HG03575 (cell line): ENCODE measurements at regions not wholly inside any gene's neighbourhood (a gene's known extent, or its start where the extent isn't known, plus 50 kb on each side); places are given as distances from the start of the nearest gene placed in this dataset.

Experiments
- ATAC-seq: cut with Tn5 transposase; IDR thresholded peaks from one replicate; pipeline ENCODE4 v1.9.1; 2021; ENCODE audit not compliant: unreplicated experiment, insufficient number of reproducible peaks, low FRiP score; ENCODE audit errors: extremely low read depth

DNA sequence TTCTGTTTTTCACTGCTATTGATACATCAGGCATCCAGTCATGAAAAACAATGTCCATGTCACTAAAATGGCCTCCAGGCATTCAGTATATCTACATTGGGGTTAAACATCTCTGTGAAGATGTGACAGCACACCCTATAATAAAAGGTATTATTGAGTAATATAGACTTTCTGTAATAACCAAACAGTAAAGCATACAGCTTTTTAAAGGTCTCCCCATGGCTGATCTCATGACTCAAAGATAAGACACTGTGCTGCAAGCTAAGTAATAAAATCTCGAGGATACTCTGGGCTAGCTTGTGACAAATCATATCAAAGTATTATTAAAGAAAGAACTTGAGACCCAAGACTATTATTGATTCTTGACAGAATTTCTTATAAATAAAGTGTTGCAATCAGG is 613.1 kb upstream of the PKN2 start:
- ATAC-seq, result no peak

DNA sequence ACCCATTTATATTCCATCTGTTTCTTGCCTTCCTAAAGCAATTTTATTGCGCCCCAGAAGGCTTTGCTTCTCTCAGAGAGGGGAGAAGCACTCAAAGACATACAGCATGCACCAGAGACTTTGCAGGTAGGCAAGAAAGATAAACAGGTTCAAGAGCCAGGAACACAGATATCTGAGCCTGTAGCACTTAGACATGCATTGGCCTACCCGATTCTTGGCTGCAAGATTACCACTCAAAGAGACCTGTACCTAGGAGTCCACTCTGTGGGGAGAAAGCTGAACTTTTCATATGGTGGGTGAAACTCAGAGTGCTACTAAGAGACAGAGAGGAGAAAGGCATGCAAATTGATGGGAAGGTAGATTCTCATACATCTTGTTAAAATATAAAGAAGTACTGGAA is 609.4 kb upstream of the PKN2 start:
- no peak for ATAC-seq

DNA sequence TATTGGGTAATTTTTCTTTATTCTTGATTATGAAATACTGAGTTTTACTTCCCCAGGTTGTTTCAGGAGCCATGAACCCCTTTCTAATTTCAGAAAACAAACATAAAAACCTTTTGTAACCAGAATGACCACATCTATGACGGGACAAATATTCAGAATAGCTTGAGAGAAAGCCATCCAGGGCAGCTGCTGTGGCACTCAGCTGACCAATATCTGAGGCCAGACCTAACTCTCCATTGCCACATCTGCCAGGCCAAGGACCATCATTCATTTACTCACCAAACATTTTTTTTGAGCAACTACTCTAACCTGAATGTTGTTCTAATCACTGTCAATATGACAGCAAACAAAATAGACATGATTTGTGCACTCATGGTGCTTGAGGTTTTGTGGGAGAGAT is 608.3 kb upstream of the PKN2 start:
- ATAC-seq, result no peak

DNA sequence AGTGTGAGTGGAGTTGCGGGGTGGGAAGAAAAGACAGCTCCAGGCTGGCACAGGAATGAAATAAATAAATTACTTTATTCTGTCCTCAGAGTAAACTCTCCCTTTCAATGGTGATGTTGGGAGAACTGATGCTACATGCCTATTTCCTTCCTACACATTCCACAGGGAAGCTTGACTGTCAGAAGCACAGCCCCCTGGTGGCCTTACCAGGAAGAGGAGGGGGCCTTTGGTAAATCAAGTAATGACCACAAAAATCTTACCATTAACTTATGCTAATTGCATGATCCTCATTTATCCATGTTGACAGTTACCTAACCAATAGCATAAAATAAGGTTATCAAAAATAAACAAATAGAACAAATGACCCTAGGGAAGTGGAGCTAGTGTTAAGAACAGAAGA is 605.0 kb upstream of the PKN2 start:
- ATAC-seq, result no peak

DNA sequence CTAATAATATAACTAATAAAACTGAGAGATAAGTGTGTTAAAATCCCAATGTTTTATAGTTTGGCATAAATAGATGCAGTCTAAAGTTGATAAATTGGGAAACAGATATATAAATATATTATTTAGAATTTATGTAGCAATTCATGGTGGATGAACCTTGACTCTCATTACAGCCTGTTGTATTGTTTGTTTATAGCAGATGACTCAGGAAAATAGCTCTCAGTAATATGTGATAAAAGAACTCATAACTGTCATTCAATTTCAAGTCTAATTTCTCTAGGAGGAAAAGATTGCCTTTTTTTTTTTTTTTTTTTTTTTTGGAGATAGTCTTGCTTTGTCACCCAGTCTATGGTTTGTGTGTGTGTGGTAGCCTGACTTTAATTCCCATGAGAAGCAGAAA is 603.2 kb upstream of the PKN2 start:
- no peak for ATAC-seq

DNA sequence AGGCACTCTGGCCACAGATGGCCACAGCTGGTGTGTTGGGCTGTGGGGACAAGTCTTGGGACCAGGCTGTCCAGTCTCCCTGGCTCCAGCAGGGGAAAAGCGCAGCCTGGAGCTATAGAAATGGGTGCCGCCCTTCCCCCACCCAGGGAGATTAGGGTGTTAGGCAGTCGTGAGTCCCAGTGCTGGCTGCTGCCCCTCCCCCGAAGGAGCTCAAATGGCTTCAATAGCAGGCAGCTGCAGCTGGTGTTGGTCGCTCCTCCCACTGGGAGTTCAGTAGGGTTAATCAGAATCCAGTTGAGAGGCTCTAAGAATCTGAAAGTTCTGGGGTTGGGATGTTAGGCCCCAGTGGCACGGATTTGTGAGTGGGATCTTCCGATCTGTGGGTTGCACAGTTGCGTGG is 595.6 kb upstream of the PKN2 start:
- ATAC-seq, result no peak

DNA sequence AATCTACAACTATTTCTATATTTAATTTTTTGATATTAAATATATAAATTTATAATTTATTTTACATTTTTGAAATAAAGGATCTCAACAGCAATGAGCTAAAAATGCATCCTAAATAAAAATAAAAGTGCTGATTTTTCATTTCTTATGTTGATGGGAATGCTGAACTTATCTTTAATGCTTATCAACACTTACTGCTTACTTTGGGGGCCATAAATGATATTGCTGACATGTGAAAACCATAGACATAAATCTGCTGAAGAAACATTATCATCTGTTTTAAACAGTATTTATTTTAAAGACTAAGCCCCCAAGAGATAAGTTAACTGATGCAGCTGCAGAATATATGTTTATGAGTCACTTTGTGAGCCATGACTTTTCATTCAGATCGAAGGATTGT is 594.1 kb upstream of the PKN2 start:
- ATAC-seq, result no peak

DNA sequence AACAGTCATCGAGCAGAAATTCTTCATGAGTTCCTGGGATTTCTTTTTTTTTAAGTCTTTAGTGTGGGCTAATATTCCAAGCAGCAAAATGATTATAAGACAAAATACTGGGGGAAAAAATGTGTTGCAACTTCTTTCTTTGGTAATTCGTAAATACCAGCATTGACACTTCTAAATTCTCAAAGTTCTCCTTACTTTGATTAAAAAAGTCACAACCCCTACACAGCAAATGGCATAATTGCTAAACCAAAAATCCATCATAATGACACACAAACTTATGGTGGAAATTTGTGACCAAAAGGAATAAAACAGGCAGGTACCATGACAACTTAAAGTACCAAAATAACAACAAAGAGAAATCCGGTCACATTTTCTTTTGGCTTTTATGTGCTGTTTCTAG is 585.2 kb upstream of the PKN2 start:
- no peak for ATAC-seq

DNA sequence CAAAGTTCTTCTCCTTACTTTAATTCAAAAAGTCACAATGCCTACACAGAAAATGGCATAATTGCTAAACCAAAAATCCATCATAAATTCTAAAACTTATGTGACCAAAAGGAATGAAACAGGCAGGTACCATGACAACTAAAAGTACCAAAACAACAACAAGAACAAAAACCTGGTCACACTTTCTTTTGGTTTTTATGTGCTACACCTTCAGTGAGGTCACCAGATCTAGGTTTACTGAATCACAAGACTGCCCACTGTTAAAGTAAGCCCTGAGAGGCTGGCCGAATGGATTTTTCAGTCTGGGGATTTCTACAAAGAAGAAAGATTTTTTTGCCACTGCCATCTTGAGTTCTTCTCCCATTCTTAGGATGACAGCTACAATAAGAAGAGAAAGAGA is 583.0 kb upstream of the PKN2 start:
- no peak for ATAC-seq

DNA sequence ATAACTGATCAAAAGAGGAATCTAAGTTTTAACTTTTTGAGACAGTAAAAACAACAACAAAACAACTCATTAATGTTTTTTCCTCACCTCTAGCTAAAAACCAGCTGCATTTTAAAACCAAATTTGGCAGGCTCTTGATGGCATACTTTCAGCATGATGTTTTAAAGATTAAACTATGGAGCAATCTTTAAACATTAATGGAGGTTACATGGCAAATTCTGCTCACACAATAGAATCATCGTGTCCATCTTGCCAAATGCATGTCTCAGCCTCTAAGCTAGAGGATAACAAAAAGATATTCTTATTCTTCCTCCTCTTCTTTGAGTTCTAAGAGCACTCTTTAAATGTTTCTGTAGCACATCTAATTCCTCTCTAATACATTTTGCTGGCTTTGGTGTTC is 579.8 kb upstream of the PKN2 start:
- no peak for ATAC-seq

DNA sequence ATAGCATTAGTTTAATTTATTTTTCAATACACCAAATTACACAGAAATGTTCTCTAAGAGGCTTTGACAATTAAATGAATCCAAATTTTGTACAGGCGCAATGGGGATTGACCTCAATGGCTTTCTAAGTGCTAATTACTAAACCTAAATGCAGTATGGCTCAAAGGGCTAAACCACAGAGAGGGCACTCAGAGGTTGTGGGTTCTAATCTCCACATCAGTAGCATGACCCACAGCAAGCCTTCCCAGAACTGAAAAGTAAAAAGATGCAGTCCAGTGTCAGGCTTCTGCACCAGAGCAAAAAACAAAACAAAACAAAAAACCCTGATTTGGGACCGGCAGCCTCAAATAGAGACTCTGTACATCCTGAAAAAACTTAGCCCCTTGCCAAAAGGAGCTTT is 579.2 kb upstream of the PKN2 start:
- no peak for ATAC-seq

DNA sequence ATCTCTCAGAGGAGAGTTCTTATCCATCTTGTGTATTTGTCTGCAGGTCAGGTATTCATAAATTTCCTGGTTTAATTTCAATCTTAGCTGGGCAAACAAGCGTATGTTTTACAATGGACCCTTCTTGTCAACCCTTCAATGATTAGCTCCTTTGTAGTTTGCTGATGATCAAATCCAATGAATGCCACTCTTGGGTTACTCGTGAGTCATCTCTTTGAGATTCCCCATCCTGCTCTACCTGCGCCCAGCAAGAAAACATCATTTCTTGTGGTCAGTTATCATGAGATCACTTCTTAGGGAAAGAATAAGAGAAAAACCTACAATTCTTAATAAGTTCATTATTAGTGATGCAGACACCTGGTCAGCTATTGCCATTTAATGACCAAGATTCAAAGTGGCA is 572.3 kb upstream of the PKN2 start:
- ATAC-seq, result no peak

DNA sequence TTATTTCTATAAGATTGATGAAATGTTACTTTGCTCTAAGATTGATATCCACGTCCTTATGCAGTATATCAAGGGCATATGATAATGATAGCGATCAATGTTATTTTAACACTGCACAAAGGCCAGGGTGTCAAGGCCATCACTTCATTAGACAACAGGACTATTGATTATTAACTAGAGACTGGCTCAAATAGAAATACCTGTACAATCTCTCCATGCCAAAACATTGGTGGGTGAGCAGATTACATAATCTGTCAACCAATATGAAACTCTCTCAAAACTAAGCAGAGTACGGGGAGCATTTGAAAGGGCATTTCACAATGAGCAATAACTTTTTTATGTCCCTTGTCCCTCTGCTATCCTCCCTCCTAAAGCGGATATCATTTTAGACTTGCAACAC is 566.5 kb upstream of the PKN2 start:
- no peak for ATAC-seq

DNA sequence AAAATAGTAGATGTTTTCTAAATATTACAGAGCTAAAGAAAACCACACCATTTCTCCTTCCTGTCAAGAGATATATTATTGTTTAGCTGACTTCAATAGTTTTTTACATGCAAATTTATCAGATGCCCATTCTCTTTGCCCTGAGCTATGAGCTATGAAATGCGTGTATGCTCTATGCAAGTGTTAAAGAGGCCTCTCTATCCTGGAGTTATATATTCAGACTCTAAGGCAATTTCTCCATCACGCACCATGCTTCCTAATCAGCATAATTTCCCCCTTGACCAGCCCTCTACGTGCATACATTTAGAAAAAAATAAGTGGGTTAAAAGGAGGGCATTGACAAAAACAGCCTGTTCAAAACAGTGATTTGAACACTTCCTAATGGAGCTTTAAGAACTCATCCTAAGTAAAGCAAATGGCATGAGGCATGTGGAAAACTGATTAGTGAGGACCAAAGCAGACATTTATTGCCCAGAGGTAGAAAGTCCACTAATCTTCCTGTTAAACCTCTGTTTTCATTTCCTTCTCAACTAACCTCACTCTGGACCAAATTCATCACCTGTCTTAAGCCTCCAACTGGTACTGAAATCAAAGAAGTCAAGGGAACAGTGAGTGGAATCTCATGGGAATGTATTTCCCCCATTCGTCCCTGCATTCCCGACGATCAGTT is 565.8 kb upstream of the PKN2 start:
- no peak for ATAC-seq

DNA sequence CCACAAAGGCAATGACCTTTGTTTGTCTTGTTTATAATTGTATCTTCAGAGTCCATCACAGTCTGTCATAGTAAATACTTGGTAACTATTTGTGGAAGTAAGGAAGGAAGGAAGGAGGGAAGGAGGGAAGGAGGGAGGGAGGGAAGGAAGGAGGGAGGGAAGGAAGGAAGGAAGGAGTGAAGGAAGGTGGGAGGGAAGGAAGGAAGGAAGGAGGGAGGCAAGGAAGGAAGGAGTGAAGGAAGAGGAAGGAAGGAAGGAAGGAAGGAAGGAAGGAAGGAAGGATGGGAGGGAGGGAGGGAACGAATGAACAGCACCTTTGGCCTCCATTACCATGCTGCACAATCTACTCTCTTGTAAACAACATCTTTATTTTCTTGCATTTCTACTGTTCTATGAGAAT is 559.5 kb upstream of the PKN2 start:
- ATAC-seq, result no peak

DNA sequence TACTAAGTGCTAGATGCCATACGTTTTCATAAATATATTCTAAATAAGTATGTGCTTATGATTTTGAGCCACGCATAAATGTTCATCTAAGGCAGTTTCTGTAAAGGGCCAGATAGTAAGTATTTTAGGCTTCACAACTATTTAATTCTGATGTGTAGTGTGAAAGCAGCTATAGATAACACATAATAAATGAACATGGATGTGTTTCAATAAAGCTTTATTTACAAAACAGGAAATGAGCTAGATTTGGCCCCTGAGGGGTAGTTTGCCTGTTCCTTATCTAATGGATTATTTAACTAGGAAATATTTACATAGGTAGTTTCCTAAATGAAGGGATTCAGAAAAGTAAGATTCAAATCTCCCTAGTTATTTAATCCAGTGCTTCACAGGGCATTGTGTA is 557.6 kb upstream of the PKN2 start:
- ATAC-seq, result no peak

DNA sequence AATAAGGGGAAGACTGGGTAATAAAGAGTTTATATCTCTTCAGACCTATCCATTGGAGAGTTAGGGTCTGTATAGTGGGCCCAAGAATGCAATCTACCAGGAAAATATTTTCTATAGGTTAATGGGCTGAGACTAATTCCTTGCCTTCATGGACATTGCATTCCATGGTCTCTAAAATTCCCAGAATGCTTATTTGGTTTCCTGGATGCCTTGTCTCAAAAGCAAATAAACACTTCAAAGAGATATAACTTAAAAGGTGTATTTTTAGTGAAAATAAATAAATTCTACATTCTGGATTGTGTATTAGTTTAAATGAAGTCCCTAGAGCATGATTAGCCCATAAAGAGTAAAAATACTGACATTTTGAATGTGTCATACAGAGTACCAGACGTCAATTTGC is 550.1 kb upstream of the PKN2 start:
- ATAC-seq, result no peak

DNA sequence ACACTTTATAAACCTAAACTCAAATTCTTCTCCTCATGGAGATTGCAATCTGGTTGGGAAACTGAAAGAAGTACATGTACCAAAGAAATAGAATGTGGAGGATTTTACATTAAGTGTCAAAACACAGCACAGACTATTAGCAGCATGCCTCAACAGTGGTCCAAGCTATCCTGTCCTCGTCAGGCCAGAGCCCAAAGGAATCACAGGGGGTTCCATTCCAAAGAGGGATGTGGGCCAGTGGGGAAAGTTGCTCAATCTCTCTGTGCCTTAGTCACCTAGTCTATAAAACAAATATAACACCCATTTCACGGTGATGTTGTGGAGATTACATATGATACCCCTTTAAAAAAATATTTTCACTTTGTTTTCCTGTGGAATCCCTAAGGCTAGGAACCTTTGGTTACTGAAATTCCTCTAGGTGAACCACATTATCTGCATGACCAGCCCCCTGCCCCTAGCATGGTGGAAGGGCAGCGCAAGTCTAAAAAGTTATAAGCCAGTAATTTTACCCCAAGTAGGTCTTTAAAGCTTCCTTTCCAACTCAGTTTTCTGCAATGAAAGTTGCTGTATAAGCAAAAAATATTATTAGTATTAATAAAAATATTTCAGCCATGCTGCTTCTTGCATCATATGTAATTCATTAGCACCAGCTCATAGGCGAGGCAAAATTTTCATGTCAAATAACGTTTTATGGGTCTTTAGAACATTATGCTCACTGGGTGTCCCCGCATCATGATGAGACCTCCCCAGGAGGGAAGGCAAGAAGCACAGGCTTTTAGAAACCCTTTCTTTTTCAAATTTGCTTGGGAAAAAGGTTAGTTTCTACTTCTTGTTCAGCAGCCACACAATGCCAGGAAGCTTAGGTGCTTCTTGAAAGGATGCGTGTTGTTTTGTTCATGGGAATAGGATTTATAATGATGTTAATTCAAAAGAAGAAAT is 548.8 kb upstream of the PKN2 start:
- no peak for ATAC-seq

DNA sequence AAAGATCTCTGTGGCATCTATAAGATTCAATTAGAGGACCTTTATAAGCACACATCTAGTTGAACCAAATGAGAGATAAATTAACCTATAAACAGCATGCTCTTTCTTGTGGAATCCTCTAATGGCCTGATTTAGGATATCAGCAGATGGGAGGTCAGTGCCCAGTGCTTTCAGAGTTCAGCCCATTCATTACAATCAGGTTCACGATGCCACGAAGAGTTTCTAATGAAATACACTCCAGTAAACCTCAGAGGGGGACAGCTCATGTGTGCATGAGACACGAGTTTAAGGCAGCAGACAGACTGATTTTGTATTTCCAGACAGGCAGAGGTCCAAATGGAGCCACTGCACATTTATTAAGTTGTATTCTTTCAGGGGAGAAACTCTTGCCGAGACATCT is 544.4 kb upstream of the PKN2 start:
- ATAC-seq, result no peak

DNA sequence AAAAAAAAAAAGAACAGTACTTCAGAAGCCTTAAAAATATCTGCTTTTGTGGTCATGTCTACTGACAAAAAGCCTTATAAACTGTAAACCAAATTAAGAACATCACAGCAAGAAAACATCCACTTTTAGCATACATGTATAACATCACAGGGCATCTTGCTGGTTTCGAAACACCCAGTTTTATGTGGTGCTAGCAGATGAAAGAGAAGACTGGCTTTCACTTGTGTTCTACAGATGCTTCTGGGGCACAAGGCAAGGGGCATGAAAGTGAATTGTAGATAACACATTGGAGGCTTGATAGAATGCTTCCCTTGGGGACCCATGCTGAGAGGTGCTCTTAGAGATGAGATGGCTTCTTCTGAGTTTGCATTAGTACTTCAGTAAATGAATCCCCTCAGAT is 543.7 kb upstream of the PKN2 start:
- ATAC-seq, result no peak
